ENCODE measurements at regions not wholly inside any gene's neighbourhood (a gene's known extent, or its start where the extent isn't known, plus 50 kb on each side); places are given as distances from the start of the nearest gene placed in this dataset.
A peak's percentile ranks its signal among the peaks of the same experiment; 100 is the strongest.

DNA sequence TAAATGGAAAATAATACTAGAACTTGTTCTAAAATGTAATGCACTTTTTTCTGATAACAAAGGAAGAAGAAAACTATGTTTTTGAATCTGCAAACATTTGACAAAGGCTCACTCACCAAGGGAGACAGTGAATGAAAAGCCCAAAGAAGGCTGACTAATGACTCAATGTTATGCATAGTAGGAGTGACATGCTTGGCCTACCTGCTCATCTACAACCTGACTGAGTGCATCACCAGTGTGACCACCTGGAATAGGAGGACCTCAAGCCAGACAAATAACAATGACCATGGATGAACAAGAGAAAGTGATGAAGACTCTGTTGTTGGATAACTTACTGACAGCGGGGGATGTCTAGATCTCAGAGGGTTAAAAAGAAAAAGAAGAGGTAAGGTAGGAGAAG is 157.2 kb downstream of the SIM1 start:
- H3K36me3 Mint-ChIP-seq (ENCODE audit: low read depth), result no peaks in the 10 kb centered on the region
- TF ChIP-seq CTCF (IDR thresholded peaks at IDR 0.05; ENCODE audit: unreplicated experiment in 3 of 3), result no peak
- H3K4me1 Mint-ChIP-seq, result peaks cover 9% of the 10 kb centered on the region
- H3K4me3 Mint-ChIP-seq, result no peak overlapping the region
- no peaks in the 10 kb centered on the region for H3K9me3 Mint-ChIP-seq
- no peak overlapping the region for H3K27ac Mint-ChIP-seq
- H3K27me3 Mint-ChIP-seq (ENCODE audit: low read depth), result peaks cover 5% of the 10 kb centered on the region

- peak overlapping the region; percentile 6 to 57 (median 11) for H3K27ac Mint-ChIP-seq
- TF ChIP-seq CTCF (IDR thresholded peaks at IDR 0.05; ENCODE audit: unreplicated experiment in 3 of 3), result no peak
- peaks cover 8% of the 10 kb centered on the region for H3K27me3 Mint-ChIP-seq (ENCODE audit: low read depth)
- no peak overlapping the region for H3K4me3 Mint-ChIP-seq
- H3K36me3 Mint-ChIP-seq (ENCODE audit: low read depth), result no peaks in the 10 kb centered on the region
- peaks cover 9% of the 10 kb centered on the region for H3K4me1 Mint-ChIP-seq
- H3K9me3 Mint-ChIP-seq, result no peaks in the 10 kb centered on the region
Measured at GRCh38 chr6:100305209-100305869, 159.4 kb downstream of the SIM1 start.

GRCh38 chr6:100304575-100304974 is 160.1 kb downstream of the SIM1 start:
- no peaks in the 10 kb centered on the region for H3K36me3 Mint-ChIP-seq (ENCODE audit: low read depth)
- peak overlapping the region in 1 of 3 experiments; percentile 56 for H3K27ac Mint-ChIP-seq
- peaks cover 8% of the 10 kb centered on the region for H3K27me3 Mint-ChIP-seq (ENCODE audit: low read depth)
- H3K4me3 Mint-ChIP-seq, result no peak overlapping the region
- TF ChIP-seq CTCF (IDR thresholded peaks at IDR 0.05; ENCODE audit: unreplicated experiment in 3 of 3), result no peak
- H3K4me1 Mint-ChIP-seq, result peaks cover 9% of the 10 kb centered on the region
- no peaks in the 10 kb centered on the region for H3K9me3 Mint-ChIP-seq

DNA sequence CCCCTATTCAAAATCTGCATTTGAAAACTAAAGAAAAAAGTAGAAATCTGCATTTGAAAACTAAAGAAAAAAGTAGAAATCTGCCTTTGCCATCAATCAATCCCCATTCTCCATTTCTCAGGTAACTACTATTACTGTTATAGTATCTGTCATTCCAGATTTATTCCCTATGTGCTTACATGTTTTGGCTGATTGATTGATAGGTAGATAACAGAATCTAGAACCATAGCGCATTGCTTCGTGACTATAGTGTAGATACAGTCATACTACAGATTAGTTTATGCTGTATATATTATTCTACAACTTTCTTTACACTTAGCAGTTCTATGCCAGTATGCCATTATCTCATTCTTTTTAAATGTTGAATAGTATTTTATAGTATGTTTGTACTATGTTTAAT is 163.0 kb downstream of the SIM1 start:
- no peaks in the 10 kb centered on the region for H3K36me3 Mint-ChIP-seq (ENCODE audit: low read depth)
- no peaks in the 10 kb centered on the region for H3K9me3 Mint-ChIP-seq
- peaks cover 8% of the 10 kb centered on the region for H3K27me3 Mint-ChIP-seq (ENCODE audit: low read depth)
- H3K4me1 Mint-ChIP-seq, result peaks cover 9% of the 10 kb centered on the region
- TF ChIP-seq CTCF (IDR thresholded peaks at IDR 0.05; ENCODE audit: unreplicated experiment in 3 of 3), result no peak
- H3K27ac Mint-ChIP-seq, result no peak overlapping the region
- H3K4me3 Mint-ChIP-seq, result no peak overlapping the region

DNA sequence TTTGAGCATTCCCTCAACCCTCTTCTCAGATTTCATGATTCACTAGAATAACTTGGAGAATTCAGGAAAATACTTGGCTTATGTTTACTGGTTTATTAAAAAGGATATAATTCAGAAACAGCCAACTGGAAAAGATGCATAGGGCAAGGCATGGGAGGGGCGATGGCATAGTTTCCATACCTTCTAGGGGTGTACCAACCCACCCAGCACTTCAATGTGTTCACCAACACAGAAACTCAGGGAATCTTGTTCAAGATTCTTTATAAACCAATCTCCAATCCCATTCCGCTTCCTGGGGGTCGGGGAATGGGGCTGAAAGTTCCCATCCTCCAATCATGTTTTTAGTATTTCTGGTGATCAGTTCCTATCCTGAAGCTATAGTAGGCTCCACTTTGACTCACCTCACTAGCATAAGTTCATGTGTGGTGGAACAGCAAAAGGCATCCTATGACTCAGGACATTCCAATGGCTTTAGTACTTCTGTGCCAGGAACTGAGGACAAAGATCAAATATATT is 164.4 kb downstream of the SIM1 start:
- Mint-ChIP-seq H3K27ac (no peak overlapping the region), H3K27me3 (ENCODE audit: low read depth) (peaks cover 8% of the 10 kb centered on the region), H3K36me3 (ENCODE audit: low read depth) (no peaks in the 10 kb centered on the region), H3K9me3 (no peaks in the 10 kb centered on the region), H3K4me3 (no peak overlapping the region), H3K4me1 (peaks cover 6% of the 10 kb centered on the region)
- TF ChIP-seq CTCF (IDR thresholded peaks at IDR 0.05; ENCODE audit: unreplicated experiment in 3 of 3), result no peak
